Astrocyte of the cerebellum (primary cell): ENCODE measurements at regions not wholly inside any gene's neighbourhood (a gene's known extent, or its start where the extent isn't known, plus 50 kb on each side); places are given as distances from the start of the nearest gene placed in this dataset.

Experiments
- DNase-seq: peaks from one replicate; pipeline ENCODE4 v3.0.0-alpha.2; 2011; ENCODE audit warnings: low read depth
- H3K4me3 ChIP-seq: 2 replicates; pipeline ENCODE4 v1.5.1; 2011; ENCODE audit warnings: mild to moderate bottlenecking, low read depth, low read length, moderate library complexity
- in situ Hi-C: cut with HindIII; loops from 2 replicates; pipeline ENCODE4 v1.10.0; 2017; ENCODE audit warnings: low sequenced_read_pairs
- TF ChIP-seq, protein P1 (sequence below): IDR thresholded peaks from 2 replicates; pipeline ENCODE4 v1.5.1; 2012; ENCODE audit warnings: low read length, low read depth, moderate library complexity, mild to moderate bottlenecking; ENCODE audit errors: missing control alignments

DNA sequence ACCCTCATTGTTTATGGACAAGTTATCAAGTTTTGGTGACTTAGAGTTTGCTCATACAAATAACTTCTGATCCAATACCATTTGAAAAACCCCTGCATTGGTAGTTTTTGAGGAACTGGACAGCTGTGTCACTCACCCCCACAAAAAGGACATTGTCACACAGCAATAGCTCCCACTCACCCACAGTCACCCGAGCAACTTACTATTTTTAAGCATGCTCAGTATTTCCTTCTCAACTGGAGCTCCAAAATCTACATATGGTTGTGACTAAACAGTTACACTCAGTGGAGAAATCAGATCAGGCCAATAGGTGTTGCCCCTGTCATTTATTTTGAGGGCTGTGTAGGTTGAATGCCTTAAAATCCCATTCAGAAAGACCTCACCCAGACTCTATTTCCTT is 165.2 kb upstream of the AUTS2 start:
- no peak overlapping the region for H3K4me3 ChIP-seq
- TF ChIP-seq, protein P1, sequence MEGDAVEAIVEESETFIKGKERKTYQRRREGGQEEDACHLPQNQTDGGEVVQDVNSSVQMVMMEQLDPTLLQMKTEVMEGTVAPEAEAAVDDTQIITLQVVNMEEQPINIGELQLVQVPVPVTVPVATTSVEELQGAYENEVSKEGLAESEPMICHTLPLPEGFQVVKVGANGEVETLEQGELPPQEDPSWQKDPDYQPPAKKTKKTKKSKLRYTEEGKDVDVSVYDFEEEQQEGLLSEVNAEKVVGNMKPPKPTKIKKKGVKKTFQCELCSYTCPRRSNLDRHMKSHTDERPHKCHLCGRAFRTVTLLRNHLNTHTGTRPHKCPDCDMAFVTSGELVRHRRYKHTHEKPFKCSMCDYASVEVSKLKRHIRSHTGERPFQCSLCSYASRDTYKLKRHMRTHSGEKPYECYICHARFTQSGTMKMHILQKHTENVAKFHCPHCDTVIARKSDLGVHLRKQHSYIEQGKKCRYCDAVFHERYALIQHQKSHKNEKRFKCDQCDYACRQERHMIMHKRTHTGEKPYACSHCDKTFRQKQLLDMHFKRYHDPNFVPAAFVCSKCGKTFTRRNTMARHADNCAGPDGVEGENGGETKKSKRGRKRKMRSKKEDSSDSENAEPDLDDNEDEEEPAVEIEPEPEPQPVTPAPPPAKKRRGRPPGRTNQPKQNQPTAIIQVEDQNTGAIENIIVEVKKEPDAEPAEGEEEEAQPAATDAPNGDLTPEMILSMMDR = no peak
- in situ Hi-C loops = no loop called here
- DNase-seq = no peak

DNA sequence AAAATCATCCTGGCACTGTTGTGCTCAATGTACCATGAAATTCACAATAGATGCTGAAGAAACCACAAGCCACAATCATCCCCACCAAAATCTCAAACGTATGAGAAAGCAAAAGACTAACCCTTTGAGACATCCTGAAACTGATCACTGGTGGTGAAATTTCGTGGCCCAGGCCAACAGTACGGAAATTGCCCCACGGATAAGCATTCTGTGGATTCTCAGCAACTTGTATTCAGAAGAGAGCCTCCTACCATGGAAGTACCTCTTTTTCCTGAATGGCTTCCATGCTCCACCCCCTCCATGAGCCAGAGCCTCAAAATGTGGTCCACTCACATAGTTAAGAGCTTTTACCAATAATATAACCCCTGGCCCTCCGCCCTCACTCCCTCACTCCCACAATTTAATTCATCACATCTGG is 163.9 kb upstream of the AUTS2 start:
- in situ Hi-C loops = no loop called here
- no peak overlapping the region for H3K4me3 ChIP-seq
- peak; percentile 99 for DNase-seq
- TF ChIP-seq, protein P1 = no peak

DNA sequence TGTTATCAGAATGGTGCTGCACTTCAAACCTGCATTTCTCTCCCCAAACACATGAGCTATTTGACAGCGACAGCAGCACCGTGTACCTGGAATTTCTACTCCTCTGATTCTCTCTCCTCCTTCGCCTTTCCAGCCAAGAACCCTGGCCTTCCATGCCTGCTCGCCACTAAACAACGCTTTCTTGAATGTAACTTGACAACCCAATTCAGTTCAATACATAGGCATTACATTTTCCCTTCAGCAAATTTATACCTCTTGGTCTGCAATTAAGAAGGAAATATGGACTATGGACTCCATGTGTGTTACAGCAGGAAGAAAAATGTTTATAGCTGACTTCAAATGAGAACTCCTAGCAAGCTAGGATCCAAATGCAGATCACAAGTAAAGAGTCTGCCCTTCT is 162.6 kb upstream of the AUTS2 start:
- in situ Hi-C loops = no loop called here
- no peak for DNase-seq
- TF ChIP-seq, protein P1 = no peak
- H3K4me3 ChIP-seq = no peak overlapping the region

DNA sequence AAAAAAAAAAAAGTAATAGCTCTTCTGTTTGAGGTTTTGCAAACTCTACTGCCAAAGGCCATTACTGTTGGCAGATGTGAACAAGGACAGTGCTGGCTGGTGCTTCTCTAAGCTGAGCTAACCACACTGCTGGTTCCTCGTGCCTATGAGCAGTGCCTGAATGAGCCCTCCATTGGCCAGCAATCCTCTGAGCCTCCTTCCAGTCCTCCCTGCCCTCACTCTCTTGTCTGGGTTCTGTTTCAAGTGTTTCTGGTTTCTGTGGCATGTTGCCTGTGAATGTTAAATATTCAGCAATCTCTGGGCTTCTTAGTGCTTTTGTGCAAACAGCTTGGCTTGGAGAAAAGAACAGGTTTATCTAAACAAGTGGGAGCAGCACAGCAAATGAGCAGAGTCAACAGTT is 161.3 kb upstream of the AUTS2 start:
- TF ChIP-seq, protein P1 = no peak
- in situ Hi-C loops = no loop called here
- DNase-seq = peak; percentile 43
- H3K4me3 ChIP-seq = no peak overlapping the region

DNA sequence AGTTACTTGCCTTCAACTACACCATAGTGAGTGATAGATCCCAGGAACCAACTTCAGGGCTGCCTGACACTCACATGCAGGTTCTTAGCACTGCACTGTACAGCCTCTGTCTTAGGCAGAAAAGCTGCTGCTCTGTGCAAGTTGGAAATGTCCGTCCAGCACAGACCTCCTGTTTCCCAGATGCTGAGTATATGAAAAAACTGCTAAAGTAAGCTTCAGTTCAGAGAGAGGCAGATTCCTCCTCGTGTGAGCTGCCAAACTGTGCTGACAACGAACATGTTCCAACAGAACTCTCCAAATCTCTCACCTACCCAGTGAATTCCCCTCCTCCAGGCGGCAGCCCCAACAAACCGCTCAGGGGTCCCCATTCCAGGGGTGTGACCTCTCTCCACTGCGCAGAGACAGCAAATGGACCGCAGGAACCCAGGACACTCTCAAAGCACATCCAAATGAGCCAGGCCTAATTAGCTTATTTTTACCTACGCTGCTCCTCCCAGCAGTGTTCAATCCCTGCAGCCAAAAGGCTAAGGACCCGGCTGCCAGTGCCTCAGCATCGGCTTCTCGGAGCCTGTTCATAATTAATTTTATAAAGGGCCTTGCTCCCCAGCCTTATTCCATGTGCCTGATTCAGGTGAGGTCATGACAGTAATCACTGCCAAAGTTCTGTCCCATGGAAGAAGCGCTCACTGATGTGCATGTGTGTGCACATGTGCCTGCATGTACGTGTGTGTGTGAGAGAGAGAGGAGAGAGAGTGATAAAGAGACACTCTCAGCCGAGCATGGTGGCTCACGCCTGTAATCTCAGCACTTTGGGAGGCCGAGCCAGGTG is 159.5 kb upstream of the AUTS2 start:
- DNase-seq = no peak
- in situ Hi-C loops = no loop called here
- TF ChIP-seq, protein P1 = no peak
- no peak overlapping the region for H3K4me3 ChIP-seq

DNA sequence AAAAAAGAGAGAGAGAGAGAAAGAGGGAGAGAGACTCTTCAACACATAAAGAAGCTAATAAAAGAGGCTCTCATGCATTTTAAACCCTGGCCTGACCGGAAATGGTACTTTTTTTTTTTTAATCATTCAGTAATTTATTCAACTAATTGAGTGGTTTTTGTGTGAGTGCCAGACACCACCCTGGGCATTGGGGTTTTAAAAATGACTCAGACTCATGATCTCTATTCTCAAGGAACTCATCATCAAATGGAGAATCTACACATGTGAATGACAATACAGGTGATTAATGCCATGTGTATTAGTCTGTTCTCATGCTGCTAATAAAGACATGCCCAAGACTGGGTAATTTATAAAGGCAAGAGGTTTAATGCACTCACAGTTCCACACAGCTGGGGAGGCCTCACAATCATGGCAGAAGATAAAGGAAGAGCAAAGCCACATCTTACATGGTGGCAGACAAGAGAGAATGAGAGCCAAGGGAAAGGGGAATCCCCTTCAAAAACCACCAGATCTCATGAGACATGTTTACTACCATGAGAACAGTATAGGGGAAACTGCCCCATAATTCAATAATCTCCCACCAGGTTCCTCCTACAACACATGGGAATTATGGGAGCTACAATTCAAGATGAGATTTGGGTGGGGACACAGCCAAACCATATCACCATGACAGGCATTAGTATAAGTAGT is 158.5 kb upstream of the AUTS2 start:
- DNase-seq = no peak
- no peak overlapping the region for H3K4me3 ChIP-seq
- TF ChIP-seq, protein P1 = no peak
- in situ Hi-C loops = no loop called here
